ENCODE measurements at regions not wholly inside any gene's neighbourhood (a gene's known extent, or its start where the extent isn't known, plus 50 kb on each side); places are given as distances from the start of the nearest gene placed in this dataset.

GRCh38 chr11:112464949-112465348, 204.3 kb upstream of the PLET1 start:
- TF ChIP-seq, protein P1, sequence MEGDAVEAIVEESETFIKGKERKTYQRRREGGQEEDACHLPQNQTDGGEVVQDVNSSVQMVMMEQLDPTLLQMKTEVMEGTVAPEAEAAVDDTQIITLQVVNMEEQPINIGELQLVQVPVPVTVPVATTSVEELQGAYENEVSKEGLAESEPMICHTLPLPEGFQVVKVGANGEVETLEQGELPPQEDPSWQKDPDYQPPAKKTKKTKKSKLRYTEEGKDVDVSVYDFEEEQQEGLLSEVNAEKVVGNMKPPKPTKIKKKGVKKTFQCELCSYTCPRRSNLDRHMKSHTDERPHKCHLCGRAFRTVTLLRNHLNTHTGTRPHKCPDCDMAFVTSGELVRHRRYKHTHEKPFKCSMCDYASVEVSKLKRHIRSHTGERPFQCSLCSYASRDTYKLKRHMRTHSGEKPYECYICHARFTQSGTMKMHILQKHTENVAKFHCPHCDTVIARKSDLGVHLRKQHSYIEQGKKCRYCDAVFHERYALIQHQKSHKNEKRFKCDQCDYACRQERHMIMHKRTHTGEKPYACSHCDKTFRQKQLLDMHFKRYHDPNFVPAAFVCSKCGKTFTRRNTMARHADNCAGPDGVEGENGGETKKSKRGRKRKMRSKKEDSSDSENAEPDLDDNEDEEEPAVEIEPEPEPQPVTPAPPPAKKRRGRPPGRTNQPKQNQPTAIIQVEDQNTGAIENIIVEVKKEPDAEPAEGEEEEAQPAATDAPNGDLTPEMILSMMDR (IDR thresholded peaks at IDR 0.05; ENCODE audit: poor library complexity) = no peak
- no peak for TF ChIP-seq EZH2 (IDR thresholded peaks at IDR 0.05; ENCODE audit: borderline replicate concordance)

All from hepatocyte (in vitro differentiated cells).